Gastroesophageal sphincter (tissue), 4 donors: ENCODE measurements at regions not wholly inside any gene's neighbourhood (a gene's known extent, or its start where the extent isn't known, plus 50 kb on each side); places are given as distances from the start of the nearest gene placed in this dataset.

Experiments
- ATAC-seq: fragments of 150-250 bp; one replicate; pipeline ENCODE4 v1.9.1; 2016; ENCODE audit warnings: mild to moderate bottlenecking, moderate library complexity
- H3K27ac ChIP-seq, 4 donors: fragments of 200-600 bp; sonication (generic) in 3 of 4; 1 replicate in 3 of 4; 2 replicates in 1 of 4; pipeline ENCODE4 v1.5.1; 2016 to 2019
- H3K27me3 ChIP-seq: fragments of 200-600 bp; sonication (generic); one replicate; pipeline ENCODE4 v1.5.1; 2019
- H3K36me3 ChIP-seq, 2 donors: fragments of 200-600 bp; sonication (generic); one replicate each; pipeline ENCODE4 v1.5.1; 2019; ENCODE audit warnings: control low read depth in 1 of 2
- H3K4me1 ChIP-seq, 3 donors: fragments of 200-600 bp; sonication (generic); 1 replicate in 2 of 3; 2 replicates in 1 of 3; pipeline ENCODE4 v1.5.1; 2016 to 2019; ENCODE audit warnings: control low read depth in 2 of 3
- H3K4me3 ChIP-seq, 2 donors: fragments of 200-600 bp; sonication (generic); one replicate each; pipeline ENCODE4 v1.5.1; 2019; ENCODE audit warnings: mild to moderate bottlenecking in 1 of 2, moderate library complexity in 1 of 2
- H3K9me3 ChIP-seq, 3 donors: fragments of 200-600 bp; sonication (generic); one replicate each; pipeline ENCODE4 v1.5.1; 2017 to 2019; ENCODE audit warnings: control low read depth in 2 of 3
- EP300 ChIP-seq: sonication (generic); formaldehyde crosslinking; IDR thresholded peaks from one replicate; pipeline ENCODE4 v1.6.1; 2017; ENCODE audit warnings: antibody characterized with exemption, mild to moderate bottlenecking
- POLR2A ChIP-seq, 2 donors: fragments of 450-650 bp; IDR thresholded peaks; one replicate each; pipeline ENCODE4 v1.6.1; 2017; ENCODE audit warnings: antibody characterized with exemption in 2 of 2, mild to moderate bottlenecking in 2 of 2, moderate library complexity in 1 of 2
- POLR2AphosphoS5 ChIP-seq: sonication (generic); formaldehyde crosslinking; IDR thresholded peaks from one replicate; pipeline ENCODE4 v1.6.1; 2017; ENCODE audit warnings: antibody characterized with exemption
- WGBS, 2 donors: methylation state at CpG; one replicate each; pipeline ENCODE4 v1.1.5; 2018; ENCODE audit warnings: low coverage in 1 of 2; 5-methylcytosine and 5-hydroxymethylcytosine counted together
- TF ChIP-seq, protein P1 (sequence below), 4 experiments: fragments of 200-600 bp in 2 of 4; fragments of 450-650 bp in 2 of 4; sonication (generic) in 1 of 4; IDR thresholded peaks; one replicate each; pipeline ENCODE4 v1.5.1; 2017 to 2019; ENCODE audit warnings: antibody characterized with exemption in 4 of 4, mild to moderate bottlenecking in 2 of 4, moderate library complexity in 2 of 4

GRCh38 chr14:86798330-86798729 is 1194.7 kb downstream of the GALC start:
- no peak overlapping the region for H3K4me3 ChIP-seq
- no peaks in the 10 kb centered on the region for H3K27me3 ChIP-seq
- no peaks in the 10 kb centered on the region for H3K36me3 ChIP-seq
- ATAC-seq: no peak
- no peaks in the 10 kb centered on the region for H3K9me3 ChIP-seq
- no peak overlapping the region for H3K27ac ChIP-seq
- no peak for TF ChIP-seq POLR2AphosphoS5
- no peaks in the 10 kb centered on the region for H3K4me1 ChIP-seq

GRCh38 chr14:86797075-86797351 is 1196.0 kb downstream of the GALC start:
- WGBS, 2 donors: 89 to 100% methylated on average over 2 of the region's 2 CpGs
- Histone ChIP-seq H3K9me3 (no peaks in the 10 kb centered on the region), H3K4me3 (no peak overlapping the region), H3K4me1 (no peaks in the 10 kb centered on the region), H3K36me3 (no peaks in the 10 kb centered on the region), H3K27ac (no peak overlapping the region), H3K27me3 (no peaks in the 10 kb centered on the region)
- ATAC-seq: no peak
- TF ChIP-seq EP300 (no peak), POLR2A (IDR thresholded peaks at IDR 0.05) (no peak), POLR2AphosphoS5 (no peak)
- TF ChIP-seq, protein P1, sequence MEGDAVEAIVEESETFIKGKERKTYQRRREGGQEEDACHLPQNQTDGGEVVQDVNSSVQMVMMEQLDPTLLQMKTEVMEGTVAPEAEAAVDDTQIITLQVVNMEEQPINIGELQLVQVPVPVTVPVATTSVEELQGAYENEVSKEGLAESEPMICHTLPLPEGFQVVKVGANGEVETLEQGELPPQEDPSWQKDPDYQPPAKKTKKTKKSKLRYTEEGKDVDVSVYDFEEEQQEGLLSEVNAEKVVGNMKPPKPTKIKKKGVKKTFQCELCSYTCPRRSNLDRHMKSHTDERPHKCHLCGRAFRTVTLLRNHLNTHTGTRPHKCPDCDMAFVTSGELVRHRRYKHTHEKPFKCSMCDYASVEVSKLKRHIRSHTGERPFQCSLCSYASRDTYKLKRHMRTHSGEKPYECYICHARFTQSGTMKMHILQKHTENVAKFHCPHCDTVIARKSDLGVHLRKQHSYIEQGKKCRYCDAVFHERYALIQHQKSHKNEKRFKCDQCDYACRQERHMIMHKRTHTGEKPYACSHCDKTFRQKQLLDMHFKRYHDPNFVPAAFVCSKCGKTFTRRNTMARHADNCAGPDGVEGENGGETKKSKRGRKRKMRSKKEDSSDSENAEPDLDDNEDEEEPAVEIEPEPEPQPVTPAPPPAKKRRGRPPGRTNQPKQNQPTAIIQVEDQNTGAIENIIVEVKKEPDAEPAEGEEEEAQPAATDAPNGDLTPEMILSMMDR (IDR thresholded peaks at IDR 0.05): no peak

DNA sequence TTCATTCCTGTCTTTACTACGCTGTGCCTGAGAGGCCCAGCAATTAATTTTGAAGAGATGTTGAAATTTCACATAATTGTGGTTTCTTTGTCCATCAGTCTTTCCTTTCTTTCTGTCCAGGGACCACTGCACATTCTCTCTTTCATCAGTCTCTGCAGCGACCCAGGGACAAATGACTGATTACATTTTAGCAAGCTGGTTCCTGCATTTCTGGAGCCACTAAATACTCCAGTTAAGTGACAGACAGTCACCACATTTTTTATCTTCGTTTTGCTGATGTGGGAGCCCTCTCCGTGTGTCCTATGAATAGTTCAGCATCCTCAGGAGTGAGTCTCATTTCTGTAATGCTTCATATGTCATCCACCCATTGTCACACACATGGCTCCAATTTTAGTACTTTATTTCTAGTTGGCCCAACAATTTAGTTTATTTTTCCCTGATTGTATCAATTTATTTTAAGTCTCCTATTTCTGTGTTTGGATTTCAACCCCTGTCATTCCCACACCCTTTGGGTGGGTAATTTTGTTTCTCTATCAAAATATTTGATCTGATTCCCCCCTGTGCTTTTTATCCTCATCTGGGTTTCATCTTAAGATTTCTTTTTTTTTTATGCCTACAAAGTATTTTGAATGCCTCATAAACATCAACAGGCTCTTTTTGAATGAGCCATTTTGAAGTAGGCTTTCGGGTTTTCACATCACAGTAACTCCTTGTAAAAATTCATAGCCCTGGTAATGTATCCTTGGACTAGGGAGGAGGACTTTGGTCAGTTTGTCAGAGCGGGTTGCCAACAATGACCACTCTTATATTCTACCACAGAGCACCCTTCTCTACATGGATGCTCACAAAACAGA is 1196.5 kb downstream of the GALC start:
- Histone ChIP-seq H3K27me3 (no peaks in the 10 kb centered on the region), H3K9me3 (no peaks in the 10 kb centered on the region), H3K4me3 (no peak overlapping the region), H3K4me1 (no peaks in the 10 kb centered on the region), H3K27ac (no peak overlapping the region), H3K36me3 (no peaks in the 10 kb centered on the region)
- ATAC-seq: no peak
- TF ChIP-seq EP300 (no peak), POLR2A (IDR thresholded peaks at IDR 0.05) (no peak), POLR2AphosphoS5 (no peak)
- TF ChIP-seq, protein P1 (IDR thresholded peaks at IDR 0.05): no peak
- 48 to 66% methylated on average over 5 to 6 of the region's 6 CpGs for WGBS, 2 donors

DNA sequence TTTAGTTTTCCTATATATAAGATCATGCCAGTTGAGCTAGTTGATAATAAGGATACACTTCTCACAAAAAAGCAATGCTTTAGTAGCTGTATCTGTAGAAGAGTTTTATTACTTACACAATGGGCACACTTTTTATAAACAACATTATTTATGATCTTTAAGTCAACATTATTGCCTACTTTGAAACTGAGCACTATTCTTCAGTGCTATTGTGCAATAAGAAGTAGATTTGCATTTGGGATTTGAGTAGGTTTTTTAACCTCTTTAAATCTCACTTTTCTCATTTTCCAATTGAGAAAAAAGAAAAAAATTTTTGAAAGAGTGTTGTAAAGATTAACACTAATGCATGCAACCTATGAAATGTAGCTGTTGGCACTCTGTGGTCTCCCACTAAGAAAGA is 1198.3 kb downstream of the GALC start:
- Histone ChIP-seq H3K27ac (no peak overlapping the region), H3K9me3 (no peaks in the 10 kb centered on the region), H3K4me1 (no peaks in the 10 kb centered on the region), H3K4me3 (no peak overlapping the region), H3K36me3 (no peaks in the 10 kb centered on the region), H3K27me3 (no peaks in the 10 kb centered on the region)
- no peak for ATAC-seq
- TF ChIP-seq POLR2AphosphoS5: no peak
- no peak for TF ChIP-seq POLR2A (IDR thresholded peaks at IDR 0.05)
- TF ChIP-seq, protein P1 (IDR thresholded peaks at IDR 0.05): no peak
- TF ChIP-seq EP300: no peak

DNA sequence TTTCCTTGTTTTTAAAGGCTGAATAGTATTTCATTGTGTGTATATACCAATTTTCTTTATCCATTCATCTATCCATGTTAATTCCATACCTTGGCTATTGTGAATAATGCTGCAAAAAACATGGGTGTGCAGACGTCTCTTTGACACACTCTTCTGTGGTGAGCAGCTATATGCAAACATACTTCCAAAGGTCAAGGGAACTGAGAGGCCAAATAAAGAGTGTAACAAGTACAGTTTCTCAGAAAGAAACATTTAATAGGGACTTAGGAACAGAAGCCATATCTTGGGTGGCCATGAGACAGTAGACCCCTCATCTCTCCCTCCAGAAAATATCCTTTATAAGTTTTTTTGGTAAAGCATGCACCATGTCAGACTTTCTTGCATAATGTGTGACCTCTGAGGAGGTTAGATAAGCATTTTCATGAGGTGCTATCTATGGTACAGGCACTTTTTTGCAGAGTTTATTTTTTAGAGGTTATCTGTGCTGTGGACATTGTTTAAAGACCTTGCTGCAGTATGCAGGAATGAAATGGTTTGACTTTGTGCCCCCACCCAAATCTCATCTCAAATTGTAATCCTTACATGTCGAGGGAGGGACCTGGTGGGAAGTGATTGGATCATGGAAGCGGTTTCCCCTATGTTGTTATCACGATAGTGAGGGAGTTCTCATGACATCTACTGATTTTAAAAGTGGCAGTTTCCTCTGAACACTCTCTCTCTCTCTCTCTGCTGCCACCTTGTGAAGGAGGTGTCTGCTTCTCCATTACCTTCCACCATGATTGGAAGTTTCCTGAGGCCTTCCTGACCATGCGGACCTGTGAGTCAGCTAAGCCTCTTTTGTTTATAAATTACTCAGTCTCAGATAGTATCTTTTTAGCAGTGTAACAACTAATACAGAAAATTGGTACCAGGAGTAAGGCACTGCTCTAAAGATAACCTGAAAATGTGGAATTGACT is 1202.3 kb downstream of the GALC start:
- H3K9me3 ChIP-seq: no peaks in the 10 kb centered on the region
- TF ChIP-seq POLR2AphosphoS5 (no peak), EP300 (no peak), POLR2A (IDR thresholded peaks at IDR 0.05) (no peak)
- TF ChIP-seq, protein P1 (IDR thresholded peaks at IDR 0.05): no peak
- no peaks in the 10 kb centered on the region for H3K36me3 ChIP-seq
- H3K27me3 ChIP-seq: no peaks in the 10 kb centered on the region
- ATAC-seq: no peak
- H3K4me1 ChIP-seq: no peaks in the 10 kb centered on the region
- no peak overlapping the region for H3K4me3 ChIP-seq
- 85 to 92% methylated on average over 5 of the region's 5 CpGs for WGBS, 2 donors
- H3K27ac ChIP-seq: no peak overlapping the region
